Panc1 (cell line): ENCODE measurements at regions not wholly inside any gene's neighbourhood (a gene's known extent, or its start where the extent isn't known, plus 50 kb on each side); places are given as distances from the start of the nearest gene placed in this dataset.

ENCODE experiments used
- ATAC-seq: fragments of 200-7000 bp; cut with Tn5 transposase; 2 replicates; pipeline ENCODE4 v1.9.1; 2020; ENCODE audit warnings: mild to moderate bottlenecking, moderate library complexity
- BruUV-seq: library from RNA; stranded (reverse); fragments of 400-500 nt; replicated peaks from 2 replicates; lab custom pipeline; 2021; lab: Mats Ljungman, UMichigan
- CTCF ChIA-PET: fragments of 300-600 bp; sonication (Branson Sonifier 250); formaldehyde crosslinking; loops from one replicate; lab custom pipeline; 2022; ENCODE audit warnings: antibody characterized with exemption; lab: Charles Lee
- POLR2A ChIA-PET: fragments of 300-600 bp; sonication (Branson Sonifier 250); formaldehyde crosslinking; loops from one replicate; lab custom pipeline; 2022; ENCODE audit warnings: antibody characterized with exemption; lab: Charles Lee
- DNase-seq: peaks from one replicate; pipeline ENCODE4 v3.0.0-alpha.2; 2010; ENCODE audit warnings: low read depth, low spot score
- H3K27ac ChIP-seq: 2 replicates; pipeline ENCODE4 v1.5.1; 2011; ENCODE audit warnings: mild to moderate bottlenecking, low read length, inconsistent platforms
- H3K27me3 ChIP-seq: fragments of 200-500 bp; sonication (Bioruptor generic); 2 replicates; pipeline ENCODE4 v1.6.0; 2014; ENCODE audit warnings: low read length, inconsistent platforms; ENCODE audit not compliant: control insufficient read depth, insufficient read depth
- H3K36me3 ChIP-seq: fragments of 200-500 bp; sonication (Bioruptor generic); 2 replicates; pipeline ENCODE4 v1.5.1; 2014; ENCODE audit warnings: inconsistent platforms, mild to moderate bottlenecking, low read length, moderate library complexity; ENCODE audit not compliant: control insufficient read depth, insufficient read depth
- H3K4me1 ChIP-seq: 2 replicates; pipeline ENCODE4 v1.5.1; 2011; ENCODE audit warnings: inconsistent platforms, mild to moderate bottlenecking, low read length, moderate library complexity; ENCODE audit not compliant: control insufficient read depth, insufficient read depth
- H3K4me3 ChIP-seq, 2 experiments: 2 replicates each; pipeline ENCODE4 v1.5.1; 2011 to 2012; ENCODE audit warnings: low read depth in 2 of 2, low read length in 2 of 2, mild to moderate bottlenecking in 2 of 2, inconsistent platforms in 1 of 2, moderate library complexity in 1 of 2
- H3K9me3 ChIP-seq: fragments of 200-500 bp; sonication (Bioruptor generic); 2 replicates; pipeline ENCODE4 v1.5.1; 2014; ENCODE audit warnings: low read depth, mild to moderate bottlenecking, inconsistent platforms, low read length, moderate library complexity; ENCODE audit not compliant: control insufficient read depth, insufficient read depth
- CTCF ChIP-seq: fragments of 450-650 bp; IDR thresholded peaks from 2 replicates; pipeline ENCODE4 v1.5.1; 2017; ENCODE audit warnings: mild to moderate bottlenecking
- POLR2AphosphoS5 ChIP-seq: IDR thresholded peaks from 2 replicates; pipeline ENCODE4 v1.6.1; 2012; ENCODE audit warnings: mild to moderate bottlenecking, low read depth, low read length, moderate library complexity
- REST ChIP-seq, 2 experiments: IDR thresholded peaks; 2 replicates each; pipeline ENCODE4 v1.6.1; 2011 to 2012; ENCODE audit warnings: low read depth in 2 of 2, control low read depth in 1 of 2, low read length in 1 of 2, mild to moderate bottlenecking in 1 of 2, moderate library complexity in 1 of 2; ENCODE audit not compliant: insufficient read depth in 1 of 2
- SIN3A ChIP-seq: IDR thresholded peaks from 2 replicates; pipeline ENCODE4 v1.6.1; 2012; ENCODE audit warnings: low read depth, mild to moderate bottlenecking, low read length, moderate library complexity, borderline replicate concordance; ENCODE audit not compliant: insufficient read depth
- TCF7L2 ChIP-seq: IDR thresholded peaks from 2 replicates; pipeline ENCODE4 v1.6.1; 2011; ENCODE audit warnings: mild to moderate bottlenecking, low read depth, low read length, inconsistent platforms
- in situ Hi-C: cut with HindIII; loops from 2 replicates; pipeline ENCODE4 v1.10.0; 2016; ENCODE audit warnings: low sequenced_read_pairs, low pct_unique_long_range_greater_than_20kb
- intact Hi-C: fragments of 100-400 bp; cut with micrococcal nuclease; formaldehyde crosslinking; loops from one replicate; pipeline ENCODE4 v1.10.0; 2022; ENCODE audit not compliant: unreplicated experiment

GRCh38 chr4:14237911-14238310 is 610.4 kb upstream of the BOD1L1 start:
- CTCF ChIA-PET = no interaction called here

GRCh38 chr4:14241574-14241973 is 614.0 kb upstream of the BOD1L1 start:
- no peak for DNase-seq
- H3K4me1 ChIP-seq = no peaks in the 10 kb centered on the region
- H3K27me3 ChIP-seq = no peaks in the 10 kb centered on the region
- in situ Hi-C loops (no loop called here), intact Hi-C loops (no loop called here)
- H3K9me3 ChIP-seq = no peaks in the 10 kb centered on the region
- ATAC-seq = no peak
- no peak for TF ChIP-seq POLR2AphosphoS5
- TF ChIP-seq CTCF = no peak
- TF ChIP-seq REST (IDR thresholded peaks at IDR 0.05; ENCODE audit: insufficient read depth in 1 of 2, low read depth in 2 of 2, low read length in 1 of 2) = no peak
- no peak for TF ChIP-seq SIN3A
- no peak for TF ChIP-seq TCF7L2
- H3K27ac ChIP-seq = no peak overlapping the region
- H3K36me3 ChIP-seq = no peaks in the 10 kb centered on the region
- BruUV-seq = no TSS peak
- POLR2A ChIA-PET = no interaction called here
- H3K4me3 ChIP-seq = no peak overlapping the region
- CTCF ChIA-PET = no interaction called here

More at GRCh38 chr4:14237911-14238310, 610.4 kb upstream of the BOD1L1 start:
- H3K9me3 ChIP-seq = no peaks in the 10 kb centered on the region
- H3K36me3 ChIP-seq = no peaks in the 10 kb centered on the region
- TF ChIP-seq CTCF (no peak), REST (IDR thresholded peaks at IDR 0.05; ENCODE audit: insufficient read depth in 1 of 2, low read depth in 2 of 2, low read length in 1 of 2) (no peak), TCF7L2 (no peak), POLR2AphosphoS5 (no peak), SIN3A (no peak)
- in situ Hi-C loops (no loop called here), intact Hi-C loops (no loop called here)
- H3K27ac ChIP-seq = no peak overlapping the region
- ATAC-seq (no peak), DNase-seq (no peak)
- POLR2A ChIA-PET = no interaction called here
- no peaks in the 10 kb centered on the region for H3K27me3 ChIP-seq
- H3K4me3 ChIP-seq = no peak overlapping the region
- BruUV-seq = no TSS peak
- no peaks in the 10 kb centered on the region for H3K4me1 ChIP-seq
